K562 (cell line): ENCODE measurements at regions not wholly inside any gene's neighbourhood (a gene's known extent, or its start where the extent isn't known, plus 50 kb on each side); places are given as distances from the start of the nearest gene placed in this dataset.

Experiments
- CCAR2 ChIP-seq: fragments of 200-400 bp; formaldehyde crosslinking; IDR thresholded peaks from 2 replicates; pipeline ENCODE4 v1.6.1; 2017; ENCODE audit warnings: mild to moderate bottlenecking, low read depth, low read length
- CEBPB ChIP-seq: fragments of 450-650 bp; IDR thresholded peaks from 2 replicates; pipeline ENCODE4 v1.6.1; 2016; ENCODE audit warnings: missing genetic modification characterization, missing compliant biosample characterization
- CHD4 ChIP-seq: fragments of 200-600 bp; sonication (generic); IDR thresholded peaks from 3 replicates; pipeline ENCODE4 v1.6.1; 2012; ENCODE audit warnings: low read depth, mild to moderate bottlenecking, mixed read lengths, low read length, inconsistent platforms; ENCODE audit not compliant: insufficient read depth, insufficient replicate concordance, poor library complexity, severe bottlenecking
- FOXJ3 ChIP-seq: sonication (generic); formaldehyde crosslinking; IDR thresholded peaks from 2 replicates; pipeline ENCODE4 v1.4.0; 2020; ENCODE audit warnings: mild to moderate bottlenecking, missing genetic modification reagents
- GTF2A2 ChIP-seq: IDR thresholded peaks from 2 replicates; pipeline ENCODE4 v1.6.1; 2016; ENCODE audit warnings: mild to moderate bottlenecking, missing genetic modification characterization, missing compliant biosample characterization
- GTF2F1 ChIP-seq: IDR thresholded peaks from 2 replicates; pipeline ENCODE4 v1.6.1; 2011; ENCODE audit warnings: low read depth, low read length, improper control_type of control experiment
- JUND ChIP-seq, 2 experiments: IDR thresholded peaks; 2 replicates in 1 of 2; 3 replicates in 1 of 2; pipeline ENCODE4 v1.6.1; 2011; ENCODE audit warnings: borderline replicate concordance in 2 of 2, low read depth in 2 of 2, low read length in 2 of 2, improper control_type of control experiment in 1 of 2, missing biosample characterization in 1 of 2, missing genetic modification characterization in 1 of 2, missing genetic modification reagents in 1 of 2
- MECOM ChIP-seq: fragments of 250-450 bp; sonication (Bioruptor Pico); IDR thresholded peaks from 2 replicates; pipeline ENCODE4 v1.8.0; 2022; ENCODE audit warnings: inconsistent platforms
- NEUROD1 ChIP-seq: fragments of 150-350 bp; IDR thresholded peaks from 2 replicates; pipeline ENCODE4 v1.6.1; 2014; ENCODE audit warnings: borderline replicate concordance, low read length, low read depth; ENCODE audit not compliant: partially characterized antibody
- PHF20 ChIP-seq: fragments of 450-650 bp; IDR thresholded peaks from 2 replicates; pipeline ENCODE4 v1.6.1; 2018; ENCODE audit not compliant: partially characterized antibody
- POLR2H ChIP-seq: IDR thresholded peaks from 2 replicates; pipeline ENCODE4 v1.6.1; 2016; ENCODE audit warnings: missing genetic modification characterization, low read depth, mild to moderate bottlenecking, control low read depth, missing compliant biosample characterization, moderate library complexity
- RCOR1 ChIP-seq, 2 experiments: IDR thresholded peaks; 2 replicates each; pipeline ENCODE4 v1.6.1; 2012; ENCODE audit warnings: low read depth in 2 of 2, low read length in 2 of 2, borderline replicate concordance in 1 of 2, improper control_type of control experiment in 1 of 2
- RUNX1 ChIP-seq: sonication (generic); IDR thresholded peaks from 2 replicates; pipeline ENCODE4 v1.6.1; 2016; ENCODE audit warnings: antibody characterized with exemption, low read depth
- TAL1 ChIP-seq: fragments of 450-650 bp; IDR thresholded peaks from 2 replicates; pipeline ENCODE4 v1.6.1; 2016; ENCODE audit warnings: mild to moderate bottlenecking
- TCF3 ChIP-seq: sonication (generic); formaldehyde crosslinking; IDR thresholded peaks from 2 replicates; pipeline ENCODE4 v1.4.0; 2020; ENCODE audit warnings: mild to moderate bottlenecking, missing genetic modification reagents
- TCF7 ChIP-seq: sonication (generic); IDR thresholded peaks from 2 replicates; pipeline ENCODE4 v1.6.1; 2016; ENCODE audit warnings: antibody characterized with exemption, borderline replicate concordance
- WHSC1 ChIP-seq: IDR thresholded peaks from one replicate; pipeline ENCODE4 v1.6.1; 2012; ENCODE audit warnings: low read length, control low read depth, inconsistent platforms
- TF ChIP-seq, protein P1 (sequence below): fragments of 200-800 bp; sonication (Bioruptor generic); IDR thresholded peaks from 2 replicates; pipeline ENCODE4 v1.6.1; 2016; ENCODE audit warnings: missing genetic modification characterization, missing compliant biosample characterization
- TF ChIP-seq, protein P2 (sequence below): fragments of 250-450 bp; sonication (Bioruptor Pico); IDR thresholded peaks from 2 replicates; pipeline ENCODE4 v1.4.0; 2020; ENCODE audit warnings: mild to moderate bottlenecking, moderate library complexity

DNA sequence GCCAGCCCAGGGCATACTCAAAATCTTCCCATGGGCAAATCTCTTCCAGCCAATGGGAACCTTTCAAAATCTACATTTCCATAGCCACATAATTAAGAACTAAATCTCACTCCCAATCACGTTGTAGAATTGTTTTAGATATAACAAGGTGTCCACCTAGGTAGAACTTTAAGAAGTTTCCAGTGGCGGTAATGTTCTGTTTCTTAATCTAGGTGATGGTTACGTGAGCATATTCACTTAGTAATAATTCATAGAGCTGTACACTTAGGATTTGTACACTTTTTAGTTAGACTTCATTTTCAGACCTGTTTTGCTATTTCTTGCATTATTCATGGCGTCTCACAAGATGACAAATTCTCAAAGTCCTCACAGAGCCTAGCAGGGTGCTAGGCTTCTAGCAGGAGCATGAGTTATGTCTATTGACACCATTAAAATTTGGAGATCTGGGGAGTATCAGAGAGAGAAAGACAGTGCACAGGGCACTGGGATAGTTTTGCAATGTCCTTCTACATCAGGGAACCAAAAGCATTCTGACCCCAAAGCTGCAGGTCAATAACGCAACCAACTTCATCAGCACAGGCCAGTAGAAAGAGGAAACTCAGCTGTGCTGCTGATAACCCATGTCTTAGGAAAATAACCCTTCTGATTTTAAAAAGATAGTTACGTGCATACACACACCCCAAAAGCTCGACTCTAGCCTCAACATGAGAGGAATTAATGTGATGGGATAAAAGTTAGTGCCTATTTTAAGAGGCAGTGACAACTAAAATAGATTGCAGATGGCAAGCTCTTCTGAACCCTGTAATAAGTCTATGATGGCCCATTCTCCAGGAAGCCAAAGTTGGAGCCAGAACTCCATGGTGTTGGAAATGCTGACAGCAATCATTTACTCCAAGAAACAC is 518.1 kb upstream of the JARID2 start (continued):
- TF ChIP-seq, protein P1, sequence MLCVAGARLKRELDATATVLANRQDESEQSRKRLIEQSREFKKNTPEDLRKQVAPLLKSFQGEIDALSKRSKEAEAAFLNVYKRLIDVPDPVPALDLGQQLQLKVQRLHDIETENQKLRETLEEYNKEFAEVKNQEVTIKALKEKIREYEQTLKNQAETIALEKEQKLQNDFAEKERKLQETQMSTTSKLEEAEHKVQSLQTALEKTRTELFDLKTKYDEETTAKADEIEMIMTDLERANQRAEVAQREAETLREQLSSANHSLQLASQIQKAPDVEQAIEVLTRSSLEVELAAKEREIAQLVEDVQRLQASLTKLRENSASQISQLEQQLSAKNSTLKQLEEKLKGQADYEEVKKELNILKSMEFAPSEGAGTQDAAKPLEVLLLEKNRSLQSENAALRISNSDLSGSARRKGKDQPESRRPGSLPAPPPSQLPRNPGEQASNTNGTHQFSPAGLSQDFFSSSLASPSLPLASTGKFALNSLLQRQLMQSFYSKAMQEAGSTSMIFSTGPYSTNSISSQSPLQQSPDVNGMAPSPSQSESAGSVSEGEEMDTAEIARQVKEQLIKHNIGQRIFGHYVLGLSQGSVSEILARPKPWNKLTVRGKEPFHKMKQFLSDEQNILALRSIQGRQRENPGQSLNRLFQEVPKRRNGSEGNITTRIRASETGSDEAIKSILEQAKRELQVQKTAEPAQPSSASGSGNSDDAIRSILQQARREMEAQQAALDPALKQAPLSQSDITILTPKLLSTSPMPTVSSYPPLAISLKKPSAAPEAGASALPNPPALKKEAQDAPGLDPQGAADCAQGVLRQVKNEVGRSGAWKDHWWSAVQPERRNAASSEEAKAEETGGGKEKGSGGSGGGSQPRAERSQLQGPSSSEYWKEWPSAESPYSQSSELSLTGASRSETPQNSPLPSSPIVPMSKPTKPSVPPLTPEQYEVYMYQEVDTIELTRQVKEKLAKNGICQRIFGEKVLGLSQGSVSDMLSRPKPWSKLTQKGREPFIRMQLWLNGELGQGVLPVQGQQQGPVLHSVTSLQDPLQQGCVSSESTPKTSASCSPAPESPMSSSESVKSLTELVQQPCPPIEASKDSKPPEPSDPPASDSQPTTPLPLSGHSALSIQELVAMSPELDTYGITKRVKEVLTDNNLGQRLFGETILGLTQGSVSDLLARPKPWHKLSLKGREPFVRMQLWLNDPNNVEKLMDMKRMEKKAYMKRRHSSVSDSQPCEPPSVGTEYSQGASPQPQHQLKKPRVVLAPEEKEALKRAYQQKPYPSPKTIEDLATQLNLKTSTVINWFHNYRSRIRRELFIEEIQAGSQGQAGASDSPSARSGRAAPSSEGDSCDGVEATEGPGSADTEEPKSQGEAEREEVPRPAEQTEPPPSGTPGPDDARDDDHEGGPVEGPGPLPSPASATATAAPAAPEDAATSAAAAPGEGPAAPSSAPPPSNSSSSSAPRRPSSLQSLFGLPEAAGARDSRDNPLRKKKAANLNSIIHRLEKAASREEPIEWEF (CRISPR knock-in tag) = 0 out of 2 replicates have a peak, but pooled peaks have one; percentile 13
- TF ChIP-seq MECOM (CRISPR knock-in tag) = peak; percentile 48; the same call in 1 of the 2 replicates
- TF ChIP-seq CHD4 = peak; percentile 67
- peak; percentile 61 for TF ChIP-seq TCF3 (CRISPR knock-in tag)
- peak; percentile 43; the same call in 1 of the 2 replicates for TF ChIP-seq CEBPB (tag)
- TF ChIP-seq FOXJ3 (CRISPR knock-in tag) = no peak
- TF ChIP-seq TCF7 = no peak
- TF ChIP-seq WHSC1 = no peak
- TF ChIP-seq PHF20 = no peak
- TF ChIP-seq CCAR2 = no peak
- peak; percentile 53; the same call in 1 of the 2 replicates for TF ChIP-seq TAL1
- peak in 1 of 2 experiments; percentile 69; a peak in 2 of 4 replicates for TF ChIP-seq RCOR1 (IDR thresholded peaks at IDR 0.05; ENCODE audit: borderline replicate concordance in 1 of 2, low read depth in 2 of 2, low read length in 2 of 2)
- peak; percentile 39; the same call in 1 of the 2 replicates for TF ChIP-seq JUND (IDR thresholded peaks at IDR 0.05; ENCODE audit: borderline replicate concordance, low read depth, low read length)
- TF ChIP-seq JUND (tag; IDR thresholded peaks at IDR 0.05; ENCODE audit: borderline replicate concordance, low read depth, low read length) = no peak; the same call in 2 of the 3 replicates
- no peak for TF ChIP-seq GTF2F1
- TF ChIP-seq NEUROD1 = no peak
- no peak for TF ChIP-seq GTF2A2
- TF ChIP-seq, protein P2, sequence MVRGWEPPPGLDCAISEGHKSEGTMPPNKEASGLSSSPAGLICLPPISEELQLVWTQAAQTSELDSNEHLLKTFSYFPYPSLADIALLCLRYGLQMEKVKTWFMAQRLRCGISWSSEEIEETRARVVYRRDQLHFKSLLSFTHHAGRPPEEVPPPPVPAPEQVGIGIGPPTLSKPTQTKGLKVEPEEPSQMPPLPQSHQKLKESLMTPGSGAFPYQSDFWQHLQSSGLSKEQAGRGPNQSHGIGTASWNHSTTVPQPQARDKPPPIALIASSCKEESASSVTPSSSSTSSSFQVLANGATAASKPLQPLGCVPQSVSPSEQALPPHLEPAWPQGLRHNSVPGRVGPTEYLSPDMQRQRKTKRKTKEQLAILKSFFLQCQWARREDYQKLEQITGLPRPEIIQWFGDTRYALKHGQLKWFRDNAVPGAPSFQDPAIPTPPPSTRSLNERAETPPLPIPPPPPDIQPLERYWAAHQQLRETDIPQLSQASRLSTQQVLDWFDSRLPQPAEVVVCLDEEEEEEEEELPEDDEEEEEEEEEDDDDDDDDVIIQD (CRISPR knock-in tag) = 0 out of 2 replicates have a peak, but pooled peaks have one; percentile 73
- TF ChIP-seq POLR2H (tag) = no peak
- no peak for TF ChIP-seq RUNX1
